ENCODE measurements at regions not wholly inside any gene's neighbourhood (a gene's known extent, or its start where the extent isn't known, plus 50 kb on each side); places are given as distances from the start of the nearest gene placed in this dataset.

- intact Hi-C loops (cut with DNase I) = no loop called here
- no peaks in the 10 kb centered on the region for H3K27me3 ChIP-seq
- no peak overlapping the region for H3K27ac ChIP-seq
- H3K36me3 ChIP-seq = no peaks in the 10 kb centered on the region
- no peak for DNase-seq
- no peak for TF ChIP-seq CTCF (IDR thresholded peaks at IDR 0.05)
- H3K9me3 ChIP-seq = no peaks in the 10 kb centered on the region
- H3K4me3 ChIP-seq = no peak overlapping the region
- no peak overlapping the region for H3K9ac ChIP-seq (ENCODE audit: low read depth in 2 of 2, low read length in 2 of 2)
- no peaks in the 10 kb centered on the region for H3K4me1 ChIP-seq
Measured at GRCh38 chr12:90153827-90154226, 445.2 kb upstream of the ATP2B1 start.

GRCh38 chr12:90152897-90153624, 444.4 kb upstream of the ATP2B1 start:
- no peaks in the 10 kb centered on the region for H3K9me3 ChIP-seq
- H3K27me3 ChIP-seq = no peaks in the 10 kb centered on the region
- no peak overlapping the region for H3K27ac ChIP-seq
- no peak overlapping the region for H3K9ac ChIP-seq (ENCODE audit: low read depth in 2 of 2, low read length in 2 of 2)
- H3K36me3 ChIP-seq = no peaks in the 10 kb centered on the region
- no peak overlapping the region for H3K4me3 ChIP-seq
- intact Hi-C loops (cut with DNase I) = no loop called here
- no peak for TF ChIP-seq CTCF (IDR thresholded peaks at IDR 0.05)
- DNase-seq = no peak
- no peaks in the 10 kb centered on the region for H3K4me1 ChIP-seq

- no peak for TF ChIP-seq CTCF (IDR thresholded peaks at IDR 0.05)
- no peaks in the 10 kb centered on the region for H3K27me3 ChIP-seq
- no peak overlapping the region for H3K9ac ChIP-seq (ENCODE audit: low read depth in 2 of 2, low read length in 2 of 2)
- intact Hi-C loops (cut with DNase I) = no loop called here
- no peak overlapping the region for H3K4me3 ChIP-seq
- no peak for DNase-seq
- H3K9me3 ChIP-seq = no peaks in the 10 kb centered on the region
- H3K27ac ChIP-seq = no peak overlapping the region
- no peaks in the 10 kb centered on the region for H3K4me1 ChIP-seq
- H3K36me3 ChIP-seq = no peaks in the 10 kb centered on the region
Measured at GRCh38 chr12:90151491-90152015, 442.9 kb upstream of the ATP2B1 start.

GRCh38 chr12:90149453-90149852, 440.8 kb upstream of the ATP2B1 start:
- Histone ChIP-seq H3K27ac (no peak overlapping the region), H3K4me1 (no peaks in the 10 kb centered on the region), H3K4me3 (no peak overlapping the region), H3K9ac (ENCODE audit: low read depth in 2 of 2, low read length in 2 of 2) (no peak overlapping the region), H3K36me3 (no peaks in the 10 kb centered on the region), H3K9me3 (no peaks in the 10 kb centered on the region), H3K27me3 (no peaks in the 10 kb centered on the region)
- TF ChIP-seq CTCF (IDR thresholded peaks at IDR 0.05) = no peak
- intact Hi-C loops (cut with DNase I) = no loop called here
- DNase-seq = no peak

GRCh38 chr12:90129366-90130030, 420.9 kb upstream of the ATP2B1 start:
- H3K9me3 ChIP-seq = no peaks in the 10 kb centered on the region
- intact Hi-C loops (cut with DNase I) = no loop called here
- no peaks in the 10 kb centered on the region for H3K27me3 ChIP-seq
- H3K27ac ChIP-seq = no peak overlapping the region
- no peak overlapping the region for H3K9ac ChIP-seq (ENCODE audit: low read depth in 2 of 2, low read length in 2 of 2)
- no peak for TF ChIP-seq CTCF (IDR thresholded peaks at IDR 0.05)
- H3K4me1 ChIP-seq = no peaks in the 10 kb centered on the region
- H3K4me3 ChIP-seq = no peak overlapping the region
- no peak for DNase-seq
- no peaks in the 10 kb centered on the region for H3K36me3 ChIP-seq

Data from colonic mucosa (tissue), 4 donors.